ENCODE measurements at regions not wholly inside any gene's neighbourhood (a gene's known extent, or its start where the extent isn't known, plus 50 kb on each side); places are given as distances from the start of the nearest gene placed in this dataset.

- 92% methylated on average over 2 of the region's 2 CpGs; no CpG with 5 or more reads in 1 of the 2 experiments for WGBS, 2 experiments (ENCODE audit: insufficient coverage in 1 of 2, insufficient read length in 1 of 2)
- no peaks in the 10 kb centered on the region for H3K9me3 ChIP-seq (ENCODE audit: control insufficient read depth, low read length)
- Mint-ChIP-seq H3K9me3 (peaks cover 32% of the 10 kb centered on the region), H3K4me1 (no peaks in the 10 kb centered on the region), H3K36me3 (ENCODE audit: low read depth) (no peaks in the 10 kb centered on the region), H3K4me3 (no peak overlapping the region), H3K27ac (no peak overlapping the region), H3K27me3 (ENCODE audit: insufficient read depth) (no peaks in the 10 kb centered on the region)
- H3K4me3 ChIP-seq (ENCODE audit: low read length) = no peak overlapping the region
- no peaks in the 10 kb centered on the region for H3K27me3 ChIP-seq (ENCODE audit: control insufficient read depth, insufficient read depth, low read length, poor library complexity, severe bottlenecking)
- no peaks in the 10 kb centered on the region for H3K36me3 ChIP-seq (ENCODE audit: control insufficient read depth, insufficient read depth, low read length)
- no peak for TF ChIP-seq CTCF (conservative IDR thresholded peaks at IDR 0.05)
- H3K27ac ChIP-seq (ENCODE audit: low read depth, low read length) = no peak overlapping the region
- no peaks in the 10 kb centered on the region for H3K4me1 ChIP-seq (ENCODE audit: control insufficient read depth, insufficient read depth, low read length)
- DNase-seq = no peak
- no peak overlapping the region for H3K9ac ChIP-seq (ENCODE audit: extremely low read depth, low read length, poor library complexity, severe bottlenecking)
Measured at GRCh38 chrX:149185087-149185486, 320.0 kb downstream of the IDS start.

GRCh38 chrX:149161435-149162088, 343.5 kb downstream of the IDS start:
- Histone ChIP-seq H3K9ac (ENCODE audit: extremely low read depth, low read length, poor library complexity, severe bottlenecking) (no peak overlapping the region), H3K27me3 (ENCODE audit: control insufficient read depth, insufficient read depth, low read length, poor library complexity, severe bottlenecking) (no peaks in the 10 kb centered on the region), H3K36me3 (ENCODE audit: control insufficient read depth, insufficient read depth, low read length) (no peaks in the 10 kb centered on the region), H3K4me1 (ENCODE audit: control insufficient read depth, insufficient read depth, low read length) (no peaks in the 10 kb centered on the region), H3K27ac (ENCODE audit: low read depth, low read length) (no peak overlapping the region), H3K4me3 (ENCODE audit: low read length) (no peak overlapping the region), H3K9me3 (ENCODE audit: control insufficient read depth, low read length) (no peaks in the 10 kb centered on the region)
- WGBS, 2 experiments (ENCODE audit: insufficient coverage in 1 of 2, insufficient read length in 1 of 2) = 85 to 100% methylated on average over 1 to 2 of the region's 2 CpGs
- no peaks in the 10 kb centered on the region for H3K36me3 Mint-ChIP-seq (ENCODE audit: low read depth)
- peaks cover 62% of the 10 kb centered on the region for H3K9me3 Mint-ChIP-seq
- no peaks in the 10 kb centered on the region for H3K4me1 Mint-ChIP-seq
- no peak for TF ChIP-seq CTCF (conservative IDR thresholded peaks at IDR 0.05)
- no peak overlapping the region for H3K27ac Mint-ChIP-seq
- DNase-seq = no peak
- no peaks in the 10 kb centered on the region for H3K27me3 Mint-ChIP-seq (ENCODE audit: insufficient read depth)
- no peak overlapping the region for H3K4me3 Mint-ChIP-seq

GRCh38 chrX:149157976-149158375, 347.1 kb downstream of the IDS start:
- Histone ChIP-seq H3K4me3 (ENCODE audit: low read length) (no peak overlapping the region), H3K4me1 (ENCODE audit: control insufficient read depth, insufficient read depth, low read length) (no peaks in the 10 kb centered on the region), H3K27ac (ENCODE audit: low read depth, low read length) (no peak overlapping the region), H3K27me3 (ENCODE audit: control insufficient read depth, insufficient read depth, low read length, poor library complexity, severe bottlenecking) (no peaks in the 10 kb centered on the region), H3K9ac (ENCODE audit: extremely low read depth, low read length, poor library complexity, severe bottlenecking) (no peak overlapping the region), H3K36me3 (ENCODE audit: control insufficient read depth, insufficient read depth, low read length) (no peaks in the 10 kb centered on the region), H3K9me3 (ENCODE audit: control insufficient read depth, low read length) (no peaks in the 10 kb centered on the region)
- Mint-ChIP-seq H3K36me3 (ENCODE audit: low read depth) (no peaks in the 10 kb centered on the region), H3K4me3 (no peak overlapping the region), H3K27ac (no peak overlapping the region), H3K9me3 (peaks cover 43% of the 10 kb centered on the region), H3K27me3 (ENCODE audit: insufficient read depth) (no peaks in the 10 kb centered on the region), H3K4me1 (no peaks in the 10 kb centered on the region)
- no peak for TF ChIP-seq CTCF (conservative IDR thresholded peaks at IDR 0.05)
- no peak for DNase-seq
- WGBS, 2 experiments (ENCODE audit: insufficient coverage in 1 of 2, insufficient read length in 1 of 2) = 85% methylated on average over 1 of the region's 1 CpG; no CpG with 5 or more reads in 1 of the 2 experiments
